Endothelial cell (in vitro differentiated cells): ENCODE measurements at regions not wholly inside any gene's neighbourhood (a gene's known extent, or its start where the extent isn't known, plus 50 kb on each side); places are given as distances from the start of the nearest gene placed in this dataset.

ENCODE experiments used
- DNase-seq: peaks from one replicate; pipeline ENCODE4 v3.0.0; 2021; ENCODE audit warnings: low spot score
- H3K27ac Mint-ChIP-seq: one replicate; pipeline ENCODE4 v1.8.0; 2021; ENCODE audit warnings: mixed read lengths, inconsistent platforms; ENCODE audit not compliant: unreplicated experiment
- H3K27me3 Mint-ChIP-seq: one replicate; pipeline ENCODE4 v1.8.0; 2021; ENCODE audit warnings: mild to moderate bottlenecking, moderate library complexity, mixed read lengths, inconsistent platforms; ENCODE audit not compliant: unreplicated experiment
- H3K36me3 Mint-ChIP-seq: one replicate; pipeline ENCODE4 v1.8.0; 2021; ENCODE audit warnings: mild to moderate bottlenecking, low read depth, mixed read lengths, inconsistent platforms; ENCODE audit not compliant: unreplicated experiment
- H3K4me1 Mint-ChIP-seq: one replicate; pipeline ENCODE4 v1.8.0; 2021; ENCODE audit warnings: mild to moderate bottlenecking, mixed read lengths, inconsistent platforms; ENCODE audit not compliant: unreplicated experiment
- H3K4me3 Mint-ChIP-seq: one replicate; pipeline ENCODE4 v1.8.0; 2021; ENCODE audit warnings: mild to moderate bottlenecking, mixed read lengths, inconsistent platforms; ENCODE audit not compliant: unreplicated experiment
- H3K9me3 Mint-ChIP-seq: one replicate; pipeline ENCODE4 v1.8.0; 2021; ENCODE audit warnings: mixed read lengths, inconsistent platforms; ENCODE audit not compliant: unreplicated experiment
- CTCF ChIP-seq: fragments of 200-600 bp; sonication (generic); IDR thresholded peaks from one replicate; pipeline ENCODE4 v1.5.0; 2021; ENCODE audit warnings: antibody characterized with exemption; ENCODE audit not compliant: unreplicated experiment

GRCh38 chr11:27914080-27914479, 193.9 kb downstream of the KIF18A start:
- Mint-ChIP-seq H3K36me3 (no peaks in the 10 kb centered on the region), H3K27ac (no peak overlapping the region), H3K27me3 (peaks cover 1% of the 10 kb centered on the region), H3K4me3 (no peak overlapping the region), H3K9me3 (no peaks in the 10 kb centered on the region), H3K4me1 (no peaks in the 10 kb centered on the region)
- no peak for DNase-seq
- TF ChIP-seq CTCF = no peak

DNA sequence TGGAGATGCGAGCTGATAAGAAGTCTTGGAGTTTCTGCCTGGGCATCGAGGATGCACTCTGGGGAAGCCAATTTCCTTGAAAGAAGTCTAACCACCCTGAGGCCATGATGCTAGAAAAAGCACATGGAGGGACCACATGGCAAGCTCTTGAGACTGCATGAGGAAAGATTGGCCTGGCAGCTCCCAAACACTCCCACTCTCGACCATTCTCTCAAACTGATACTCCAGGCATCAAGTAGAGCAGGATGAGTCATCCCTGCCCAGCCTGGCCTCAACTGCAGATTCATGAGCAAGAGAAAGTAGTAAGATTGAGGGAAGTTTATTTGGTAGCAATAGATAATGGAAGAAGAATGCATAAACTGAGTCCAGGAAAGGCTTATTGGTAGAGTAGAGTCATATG, 194.3 kb downstream of the KIF18A start:
- H3K9me3 Mint-ChIP-seq = no peaks in the 10 kb centered on the region
- H3K4me1 Mint-ChIP-seq = no peaks in the 10 kb centered on the region
- no peak overlapping the region for H3K4me3 Mint-ChIP-seq
- H3K27me3 Mint-ChIP-seq = peaks cover 1% of the 10 kb centered on the region
- no peak for DNase-seq
- no peak overlapping the region for H3K27ac Mint-ChIP-seq
- no peaks in the 10 kb centered on the region for H3K36me3 Mint-ChIP-seq
- TF ChIP-seq CTCF = no peak

- no peak for DNase-seq
- Mint-ChIP-seq H3K4me3 (no peak overlapping the region), H3K27me3 (peaks cover 1% of the 10 kb centered on the region), H3K27ac (no peak overlapping the region), H3K9me3 (no peaks in the 10 kb centered on the region), H3K36me3 (no peaks in the 10 kb centered on the region), H3K4me1 (no peaks in the 10 kb centered on the region)
- TF ChIP-seq CTCF = no peak
These were observed 195.0 kb downstream of the KIF18A start for GRCh38 chr11:27912916-27913315.

- peaks cover 3% of the 10 kb centered on the region for H3K27me3 Mint-ChIP-seq
- no peaks in the 10 kb centered on the region for H3K4me1 Mint-ChIP-seq
- no peak for DNase-seq
- no peaks in the 10 kb centered on the region for H3K9me3 Mint-ChIP-seq
- no peak overlapping the region for H3K4me3 Mint-ChIP-seq
- no peak for TF ChIP-seq CTCF
- H3K36me3 Mint-ChIP-seq = no peaks in the 10 kb centered on the region
- H3K27ac Mint-ChIP-seq = no peak overlapping the region
These were observed 197.6 kb downstream of the KIF18A start for GRCh38 chr11:27910186-27910931.

DNA sequence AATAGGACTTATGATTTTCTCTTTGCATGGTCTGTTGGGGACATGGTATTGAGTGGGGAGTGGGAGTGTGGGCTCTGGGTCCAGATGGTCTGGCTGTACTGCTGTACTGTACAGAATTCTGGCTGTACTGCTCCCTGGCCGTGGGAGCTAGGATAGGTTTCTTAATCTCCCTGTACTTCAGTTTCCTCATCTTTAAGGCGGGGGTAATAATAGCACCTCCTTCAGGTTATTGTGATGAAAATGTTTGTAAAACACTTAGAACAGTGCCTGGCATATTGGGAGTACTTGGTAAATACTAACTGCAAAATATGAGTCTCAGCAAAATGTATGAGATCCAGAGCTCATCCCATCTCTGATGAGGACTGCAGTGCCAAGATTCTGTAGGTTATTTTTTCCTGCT, 198.6 kb downstream of the KIF18A start:
- TF ChIP-seq CTCF = no peak
- no peaks in the 10 kb centered on the region for H3K4me1 Mint-ChIP-seq
- peaks cover 3% of the 10 kb centered on the region for H3K27me3 Mint-ChIP-seq
- H3K36me3 Mint-ChIP-seq = no peaks in the 10 kb centered on the region
- H3K9me3 Mint-ChIP-seq = no peaks in the 10 kb centered on the region
- H3K4me3 Mint-ChIP-seq = no peak overlapping the region
- H3K27ac Mint-ChIP-seq = no peak overlapping the region
- no peak for DNase-seq
